CD4-positive, alpha-beta T cell treated with Interferon gamma for 1 hour (primary cell): ENCODE measurements at regions not wholly inside any gene's neighbourhood (a gene's known extent, or its start where the extent isn't known, plus 50 kb on each side); places are given as distances from the start of the nearest gene placed in this dataset.

Experiments used
- DNase-seq: peaks from one replicate; pipeline ENCODE4 v3.0.0-alpha.2; 2020

DNA sequence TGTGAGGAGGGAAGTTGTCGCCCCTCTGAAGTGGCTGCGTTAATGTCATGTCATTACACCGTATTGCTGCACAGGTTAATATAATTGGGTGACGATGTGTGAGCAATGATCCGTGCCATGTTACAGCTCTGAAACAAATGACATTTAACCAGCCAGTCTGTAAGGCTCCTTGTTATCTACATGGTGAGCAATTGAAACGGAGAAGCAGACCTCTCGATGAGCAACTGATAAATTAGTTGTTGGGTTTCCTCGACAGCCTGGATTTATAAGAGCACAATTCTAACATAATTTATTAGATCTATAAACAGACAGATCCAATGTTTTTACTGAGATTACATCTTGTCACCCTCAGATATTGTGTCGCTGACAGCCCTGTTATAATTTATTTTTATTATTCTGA is 49.9 kb upstream of the MAFB start:
- no peak for DNase-seq

DNA sequence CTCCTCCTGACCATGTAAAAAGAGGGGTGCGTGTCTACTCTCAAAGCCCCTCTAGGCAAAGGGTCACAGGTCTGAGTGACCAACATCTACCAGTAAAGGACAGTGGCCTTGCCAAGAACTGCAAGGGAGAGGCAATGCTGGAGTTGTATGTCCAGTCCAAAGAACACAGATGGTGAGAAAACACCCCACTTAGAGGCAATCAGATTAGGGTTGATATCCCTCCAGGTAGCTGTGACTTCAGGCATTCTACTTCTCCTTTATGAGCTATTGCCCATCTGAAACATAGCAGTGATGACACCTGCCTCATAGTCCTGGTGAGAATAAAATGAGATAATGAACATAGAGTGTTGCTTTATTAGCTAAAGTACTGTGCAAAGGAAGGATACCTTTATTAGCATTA is 50.8 kb upstream of the MAFB start:
- DNase-seq = no peak

DNA sequence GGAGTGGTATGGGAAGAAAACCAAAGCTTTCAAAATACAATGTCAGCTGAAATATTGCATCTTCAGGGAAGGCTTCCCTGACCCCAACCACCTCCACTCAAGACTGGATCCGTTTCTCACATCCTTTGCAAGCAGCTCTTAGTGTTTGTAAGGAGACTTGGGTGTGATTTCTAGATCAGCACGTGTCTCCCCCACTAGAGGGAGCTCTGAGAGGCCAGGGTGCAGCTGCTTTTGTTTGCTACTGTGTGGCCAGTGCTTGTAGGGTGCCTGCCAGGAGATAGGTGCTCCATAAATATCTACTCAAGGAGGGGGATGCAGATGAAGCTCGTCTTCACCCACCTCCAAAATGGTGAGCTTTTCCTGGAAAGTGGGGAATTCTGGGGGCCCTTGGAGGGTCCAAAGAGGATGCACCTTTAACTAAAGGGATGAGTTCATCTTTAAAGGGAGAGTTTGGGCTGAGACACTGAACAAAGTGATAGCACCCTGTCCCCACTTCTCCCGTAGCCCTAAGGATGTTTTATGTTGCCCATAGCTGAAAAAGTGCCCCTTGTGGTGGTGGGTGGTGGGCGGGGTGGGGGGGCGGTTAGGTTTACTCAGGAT is 52.6 kb upstream of the MAFB start:
- peak; percentile 26 for DNase-seq

DNA sequence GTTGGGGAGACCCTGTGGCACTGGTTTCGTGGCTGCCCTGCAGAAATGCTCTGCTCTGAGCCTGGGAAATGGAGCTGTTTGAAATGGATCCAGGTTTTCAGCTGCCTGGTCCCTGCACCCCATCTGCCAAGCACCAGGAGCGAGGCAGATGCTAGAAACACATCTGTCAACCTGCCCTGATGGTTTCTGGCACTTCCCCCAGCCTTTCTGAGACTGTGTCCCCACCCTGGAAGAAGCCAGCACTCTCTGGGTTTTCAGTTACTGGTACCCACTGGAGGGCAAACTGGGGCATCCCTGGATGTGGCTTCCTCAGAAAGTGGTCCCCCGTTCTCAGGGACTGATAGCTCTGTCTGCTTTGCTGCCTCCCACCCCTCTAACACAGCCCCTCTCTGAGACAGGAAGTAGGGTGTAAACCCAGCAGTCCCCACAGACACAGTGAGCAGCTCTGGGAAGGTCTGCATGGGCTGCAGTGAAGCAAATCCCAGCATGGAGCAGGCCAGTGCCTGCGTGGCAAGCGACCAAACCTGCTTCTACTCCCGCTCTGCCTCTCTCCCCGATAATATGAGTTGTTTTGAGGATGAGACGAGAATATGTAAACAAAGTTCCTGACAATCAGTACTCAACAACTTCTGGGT is 54.2 kb upstream of the MAFB start:
- DNase-seq = no peak

DNA sequence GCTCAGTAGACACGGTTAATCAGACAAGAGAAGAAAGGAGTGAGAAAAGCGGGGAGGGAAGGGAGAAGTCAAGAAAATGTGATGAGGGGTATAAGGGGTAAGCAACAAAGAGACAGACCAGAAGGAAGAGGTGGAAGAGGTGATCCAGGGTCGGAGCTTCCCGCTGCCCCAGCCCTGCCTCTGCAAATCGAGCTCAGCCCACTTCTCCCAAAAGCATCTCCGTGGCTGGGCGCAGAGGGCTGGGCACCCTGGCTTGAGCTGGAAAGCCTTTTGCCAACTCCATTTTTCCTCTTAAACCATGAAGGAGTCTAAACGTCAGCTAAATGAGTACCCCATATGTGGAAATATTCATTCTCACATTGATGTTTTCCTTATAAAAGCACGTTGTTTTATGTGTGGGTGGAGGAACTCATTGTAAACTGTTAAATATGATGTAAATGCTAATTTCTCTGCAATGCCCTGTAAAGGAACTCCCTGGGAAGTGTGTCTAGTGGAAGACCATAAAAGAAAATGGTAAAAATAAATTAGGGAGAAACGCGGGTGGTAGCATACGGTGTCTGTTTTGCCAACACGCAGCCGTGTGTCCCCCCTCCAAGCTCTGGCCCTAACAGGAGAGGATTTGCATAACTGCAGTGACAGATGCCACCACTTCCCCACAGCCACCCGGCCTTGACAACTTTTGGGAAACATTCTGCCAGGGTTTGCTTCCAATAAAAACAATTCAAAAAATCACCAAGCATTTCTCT is 55.2 kb upstream of the MAFB start:
- no peak for DNase-seq

DNA sequence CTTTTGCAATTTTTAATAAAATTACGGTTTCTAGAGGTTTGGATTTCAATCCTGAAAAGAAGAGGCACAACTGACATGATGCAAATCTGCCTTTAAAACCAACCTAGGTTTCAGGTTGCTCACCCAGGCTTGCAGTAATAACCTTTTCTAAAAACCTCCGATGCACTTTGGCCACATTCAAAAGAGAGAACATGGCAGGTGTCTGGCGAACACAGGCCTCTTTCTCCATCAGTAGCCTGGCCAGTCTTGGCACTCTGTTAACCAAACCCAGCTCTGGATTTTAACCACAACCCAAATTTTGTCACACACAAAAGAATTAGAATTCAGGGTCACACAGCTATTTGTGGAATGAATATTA is 55.8 kb upstream of the MAFB start:
- DNase-seq = no peak

DNA sequence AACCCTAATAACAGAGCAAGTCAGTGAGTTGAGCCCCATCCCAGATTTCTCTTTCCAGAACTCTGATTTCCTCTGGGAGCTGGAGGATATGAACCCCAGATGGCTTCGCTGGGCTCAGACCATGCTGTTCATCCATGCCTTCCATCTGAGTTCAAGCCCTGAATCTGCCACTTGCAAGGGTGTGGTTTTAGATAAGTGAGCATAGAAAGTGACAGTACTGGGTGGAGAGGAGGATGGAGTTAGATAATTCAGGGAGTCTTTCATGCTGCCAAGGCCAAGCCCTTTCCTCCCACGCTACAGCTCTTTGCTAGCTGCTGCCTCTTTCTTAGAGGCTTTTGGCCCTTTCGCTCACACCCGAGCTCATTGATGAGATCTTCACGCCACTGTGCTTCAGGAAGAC is 57.2 kb upstream of the MAFB start:
- no peak for DNase-seq

DNA sequence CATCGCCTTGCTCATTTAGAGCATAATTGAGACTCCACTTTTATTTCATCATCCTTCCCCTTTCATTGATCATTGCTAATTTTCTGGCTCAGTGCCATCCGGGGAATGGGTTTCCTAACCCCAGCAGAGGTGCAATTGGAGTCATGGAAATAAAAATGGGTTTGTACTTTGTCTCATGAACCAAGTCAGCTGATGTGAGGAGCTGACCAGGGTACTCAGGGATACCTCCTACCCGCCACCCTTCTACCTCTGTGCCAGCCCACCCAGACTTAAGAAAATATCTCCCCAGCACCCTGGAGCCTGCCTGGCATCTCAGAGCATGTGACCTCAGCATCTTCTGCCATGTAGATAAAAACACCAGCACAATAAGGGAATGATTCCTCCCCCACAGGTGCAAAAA is 59.1 kb upstream of the MAFB start:
- no peak for DNase-seq

DNA sequence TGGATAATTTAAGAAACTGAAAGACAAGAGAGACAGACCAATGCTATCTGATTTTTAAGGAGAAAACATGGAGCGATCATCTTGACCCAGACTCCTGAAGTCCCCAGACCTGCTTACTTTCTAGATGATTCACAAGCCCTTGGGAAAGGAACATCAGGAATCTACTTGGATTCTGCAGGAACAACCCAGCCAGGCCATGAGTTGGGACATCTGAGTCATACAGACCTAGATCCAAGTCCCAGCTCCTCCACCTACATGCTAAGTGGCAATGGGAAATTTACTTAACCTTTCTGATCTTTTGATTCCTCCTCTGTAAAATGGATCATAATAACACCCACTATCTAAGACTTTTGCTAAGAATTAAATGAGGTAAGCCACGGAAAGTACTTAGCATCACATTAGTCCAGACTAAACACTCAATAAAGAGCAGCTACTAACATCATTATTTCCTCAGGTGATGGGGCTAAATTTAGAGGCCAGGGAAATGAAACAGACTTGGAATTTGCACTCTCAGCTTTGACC is 61.0 kb upstream of the MAFB start:
- no peak for DNase-seq

DNA sequence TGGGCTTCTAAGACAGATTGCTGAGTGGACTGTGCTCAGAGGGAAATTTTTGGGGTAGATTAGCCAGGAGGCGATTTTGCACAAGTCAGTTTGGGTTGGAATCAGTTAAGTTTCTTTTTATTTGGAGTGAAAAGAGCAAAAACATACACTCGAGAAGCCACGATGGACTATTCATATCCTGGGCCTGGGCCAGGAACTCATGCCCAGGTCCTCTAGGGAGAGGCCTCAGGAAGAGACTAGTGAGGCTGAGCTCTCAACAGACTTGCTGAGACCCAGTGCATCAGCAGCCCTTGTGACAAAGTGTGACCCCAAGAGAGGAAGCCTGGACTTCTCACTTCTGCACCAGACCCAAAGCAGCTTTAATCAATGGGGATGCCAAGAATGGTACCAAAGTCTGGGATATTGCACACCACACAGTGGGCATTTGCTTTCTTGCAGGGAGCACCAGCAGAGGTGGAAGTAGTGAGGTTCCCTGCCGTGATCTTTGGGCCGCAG is 61.6 kb upstream of the MAFB start:
- no peak for DNase-seq

DNA sequence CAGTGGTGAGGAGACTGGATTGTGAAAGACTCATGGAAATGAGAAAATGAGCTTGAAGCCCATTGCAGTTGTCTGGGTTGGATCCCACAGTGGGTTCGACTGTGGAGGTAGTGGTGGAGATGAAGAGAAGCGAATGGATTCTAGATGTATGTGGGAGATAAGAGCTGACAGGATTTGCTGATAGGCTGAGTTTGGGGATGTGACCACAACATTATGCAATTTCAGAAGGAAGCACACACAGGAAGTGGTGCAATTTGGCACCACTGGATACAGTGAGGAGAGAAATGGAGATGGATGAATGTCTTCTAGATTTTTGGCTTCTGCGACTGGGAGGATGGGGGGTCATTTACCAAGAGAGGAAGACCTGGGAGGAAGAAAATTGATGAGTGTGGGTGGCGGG is 64.4 kb upstream of the MAFB start:
- DNase-seq = no peak

DNA sequence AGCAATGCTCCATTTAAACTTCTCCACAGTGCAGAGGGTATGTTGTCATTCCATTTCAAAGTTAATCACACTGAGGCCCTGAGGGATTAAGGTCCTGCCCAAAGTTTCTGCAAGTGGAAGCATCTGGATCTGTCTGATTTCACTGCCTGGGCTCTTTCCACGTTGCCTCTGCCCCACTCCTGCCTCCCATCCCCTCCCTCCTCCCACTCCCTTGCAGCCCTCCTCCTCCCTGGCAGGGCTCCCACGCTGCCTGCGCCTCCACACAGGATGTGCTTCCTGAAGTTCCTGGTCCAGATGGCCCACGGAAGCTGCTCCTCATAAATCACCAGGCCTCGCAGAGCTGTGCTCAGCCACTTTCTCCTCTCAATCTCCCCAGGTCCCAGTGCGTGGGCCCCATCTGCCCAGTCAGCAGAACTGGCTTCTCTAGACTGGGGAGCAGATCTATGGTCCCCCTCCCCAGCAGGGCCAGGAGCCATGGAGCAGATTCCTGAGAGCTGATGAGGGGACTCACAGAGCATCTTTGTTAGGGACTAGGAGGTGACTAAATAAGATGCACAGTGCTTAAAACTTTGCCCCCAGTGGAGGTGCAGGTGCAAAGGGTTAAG is 65.4 kb upstream of the MAFB start:
- DNase-seq = no peak

DNA sequence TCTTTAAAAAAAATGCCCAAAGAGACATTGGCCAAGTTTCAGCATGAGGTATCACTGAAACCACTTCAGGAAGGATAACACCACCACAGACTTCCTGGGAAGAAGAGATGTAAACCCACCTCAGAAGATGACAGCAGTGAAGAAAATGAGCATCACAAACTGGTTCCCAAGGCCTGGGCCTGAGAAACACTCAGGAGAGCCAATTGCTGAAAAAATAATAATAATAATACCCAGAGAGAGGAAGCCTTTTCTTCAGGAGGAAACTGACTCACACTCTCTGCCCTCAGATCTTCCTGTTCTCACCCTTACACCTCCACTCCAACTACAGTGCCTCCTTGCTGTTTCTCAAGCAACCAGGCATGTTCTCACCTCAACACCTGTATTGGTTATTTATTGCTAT is 68.1 kb upstream of the MAFB start:
- no peak for DNase-seq

DNA sequence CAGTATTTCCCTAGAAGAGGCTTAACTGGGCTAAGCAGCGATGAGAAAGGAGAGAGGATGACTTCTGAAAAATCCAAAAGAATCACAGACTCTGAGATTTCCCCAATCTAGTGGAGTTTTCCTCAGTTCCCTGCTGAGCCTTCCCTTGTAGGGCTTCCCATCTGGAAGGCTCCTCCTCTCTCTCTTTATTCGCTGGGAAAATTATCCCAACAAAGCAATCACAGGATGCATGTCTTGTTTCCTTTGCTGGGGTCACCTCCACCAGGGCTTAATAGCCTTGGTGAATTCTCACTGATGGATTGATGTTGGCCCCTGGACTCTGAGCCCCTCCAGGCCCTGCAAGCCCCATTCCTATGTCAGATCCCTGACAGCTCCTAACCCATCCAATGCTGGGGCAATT is 69.8 kb upstream of the MAFB start:
- no peak for DNase-seq

DNA sequence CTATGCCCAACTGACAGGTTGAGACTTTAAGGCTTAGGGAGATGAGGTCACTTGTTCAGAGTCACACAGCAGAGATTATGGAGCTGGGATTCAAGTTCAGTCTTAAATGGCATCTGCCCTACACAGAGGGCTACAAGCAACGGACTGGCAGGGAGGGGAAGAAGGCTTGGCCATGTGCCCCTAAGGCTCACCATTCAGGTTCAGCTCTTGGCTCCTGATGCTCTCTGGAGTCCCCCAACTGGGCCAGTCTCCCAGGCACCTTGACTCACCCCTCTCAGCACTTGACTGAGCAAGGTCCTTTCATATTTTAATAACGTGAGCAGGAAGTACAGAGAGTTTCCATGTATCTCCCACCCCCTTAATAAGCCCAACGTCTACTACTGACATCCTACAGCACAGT is 71.4 kb upstream of the MAFB start:
- no peak for DNase-seq

DNA sequence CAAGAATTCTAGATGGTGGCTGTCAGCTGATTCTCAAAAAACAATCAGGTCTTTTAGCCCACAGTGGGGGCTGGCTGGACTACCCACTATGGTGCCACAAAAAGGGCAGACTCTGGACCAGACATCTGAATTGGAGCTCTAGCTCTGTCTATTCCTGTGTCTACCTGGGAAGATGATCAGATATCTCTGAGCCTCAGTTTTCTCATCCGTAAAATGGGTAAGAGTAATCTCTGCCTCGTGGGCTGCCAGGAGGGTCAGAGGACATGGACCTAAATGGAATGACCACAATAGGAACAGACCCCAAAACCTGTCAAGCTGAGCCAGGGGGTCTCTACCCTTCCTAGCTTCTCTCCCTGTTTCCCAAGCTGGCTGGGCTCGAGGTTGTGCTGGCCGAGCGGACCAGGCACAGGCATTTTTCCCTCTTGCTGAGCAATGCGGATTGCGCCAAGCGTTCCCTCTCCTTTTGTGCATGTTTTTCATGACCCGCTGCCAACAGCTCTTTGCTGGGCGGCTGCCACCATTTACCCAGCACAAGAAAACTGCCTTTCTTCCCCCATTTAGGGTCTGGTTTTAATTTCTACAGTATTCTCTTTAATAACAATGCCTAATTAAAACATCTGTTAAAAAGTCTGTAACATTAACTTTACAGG is 74.7 kb upstream of the MAFB start:
- DNase-seq = no peak

DNA sequence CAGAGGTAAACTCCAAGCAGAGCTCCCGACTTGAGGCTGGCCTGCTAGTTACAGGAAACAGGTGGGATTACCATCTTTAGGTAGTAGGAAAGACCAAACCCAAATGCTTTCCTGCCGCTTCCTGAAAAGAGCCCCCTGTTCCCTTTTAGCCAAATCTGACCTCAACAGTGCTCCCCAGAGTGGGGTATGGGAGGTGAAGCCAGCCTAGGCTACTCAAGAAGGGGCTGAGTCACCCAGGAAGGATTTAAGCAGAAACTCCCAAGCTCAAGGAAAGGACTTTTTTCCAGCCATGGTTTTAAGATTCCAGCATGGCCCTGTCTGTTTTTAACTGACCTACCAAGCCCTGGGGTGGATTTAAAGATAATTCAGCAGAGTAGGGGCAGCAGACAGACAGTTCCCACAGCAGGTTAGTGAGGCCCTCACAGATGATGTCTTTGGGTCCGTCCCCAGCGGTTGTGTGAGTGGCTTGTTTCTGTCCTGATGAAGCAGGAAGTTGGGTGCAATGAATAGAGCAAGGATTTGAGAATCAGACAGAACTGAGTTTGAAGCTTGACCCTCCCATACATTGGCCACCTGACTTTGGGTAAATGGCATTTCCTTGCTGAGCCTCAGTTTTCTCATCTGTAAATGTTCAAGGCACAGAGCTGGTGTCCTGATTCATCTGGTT is 76.9 kb upstream of the MAFB start:
- DNase-seq = no peak

DNA sequence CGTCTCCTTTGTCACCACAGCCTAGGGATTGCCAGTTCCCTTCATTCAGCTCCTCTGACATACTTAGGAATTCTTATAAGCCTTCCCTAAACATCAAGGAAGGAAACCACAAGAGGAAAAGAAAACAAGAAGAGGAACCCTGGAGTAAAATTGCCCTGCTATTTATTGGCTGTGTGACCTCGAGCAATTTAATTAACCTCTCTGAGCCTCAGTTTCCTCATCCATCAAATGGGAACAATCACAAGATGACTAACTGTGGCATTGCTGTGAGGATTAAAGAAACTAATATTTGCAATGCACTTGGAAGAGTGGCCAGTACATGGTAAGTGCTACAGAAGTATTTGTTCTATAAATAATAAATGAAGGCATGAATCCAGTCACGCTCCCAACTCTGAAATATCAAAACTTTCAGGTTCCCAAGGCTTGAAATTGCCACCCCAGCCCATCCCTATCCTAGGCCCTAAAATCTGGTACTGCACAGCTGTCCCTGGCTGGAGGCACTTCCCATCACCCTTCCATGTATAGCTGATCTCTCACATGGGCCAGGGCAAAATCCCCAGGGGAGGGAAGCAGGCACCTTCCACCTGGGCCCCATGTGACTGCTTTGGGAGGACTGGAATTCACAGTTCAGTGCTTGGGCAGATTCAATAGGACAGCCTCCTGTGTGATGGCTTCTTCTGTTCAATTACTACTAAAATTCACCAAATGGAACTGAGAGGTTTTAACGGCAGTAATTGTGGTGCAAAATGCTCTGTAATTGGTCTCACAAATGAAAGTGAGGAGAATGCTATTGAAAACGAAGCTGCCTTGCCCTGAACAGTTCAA is 78.0 kb upstream of the MAFB start:
- DNase-seq = no peak

DNA sequence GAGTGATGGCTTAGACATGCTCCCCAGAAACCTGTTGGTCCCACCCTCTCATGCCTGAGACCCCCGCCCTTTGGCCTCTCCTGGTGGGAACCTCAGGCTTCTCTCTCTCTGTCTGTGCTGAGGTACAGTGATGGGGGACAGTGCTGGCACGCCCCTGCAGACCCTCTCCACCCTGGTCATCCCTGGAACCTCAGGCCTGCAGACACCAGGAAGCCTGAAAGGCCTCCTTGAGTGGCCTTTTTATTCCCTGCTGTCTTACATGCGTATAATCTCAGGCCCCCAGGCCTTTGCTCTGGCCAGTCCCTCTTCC is 78.5 kb upstream of the MAFB start:
- no peak for DNase-seq

DNA sequence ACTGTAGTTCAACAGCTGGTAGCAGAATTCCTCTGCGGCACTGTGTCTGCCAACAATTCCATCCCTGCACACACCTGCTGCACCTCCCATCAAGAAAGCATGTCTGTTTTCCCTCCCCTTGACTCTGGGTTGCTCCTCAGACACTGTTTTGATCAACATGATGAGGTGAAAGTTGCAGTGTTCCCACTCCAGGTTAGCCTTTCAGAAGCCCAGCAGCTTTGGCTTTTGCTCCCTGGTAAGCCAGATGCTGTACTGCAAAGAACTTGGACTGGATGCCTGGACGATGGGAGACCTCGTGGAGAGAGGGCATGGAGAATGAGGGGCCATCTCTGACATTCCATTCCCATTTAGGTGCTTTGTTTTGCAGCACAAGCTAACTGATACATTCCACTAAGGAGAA is 79.1 kb upstream of the MAFB start:
- no peak for DNase-seq

DNA sequence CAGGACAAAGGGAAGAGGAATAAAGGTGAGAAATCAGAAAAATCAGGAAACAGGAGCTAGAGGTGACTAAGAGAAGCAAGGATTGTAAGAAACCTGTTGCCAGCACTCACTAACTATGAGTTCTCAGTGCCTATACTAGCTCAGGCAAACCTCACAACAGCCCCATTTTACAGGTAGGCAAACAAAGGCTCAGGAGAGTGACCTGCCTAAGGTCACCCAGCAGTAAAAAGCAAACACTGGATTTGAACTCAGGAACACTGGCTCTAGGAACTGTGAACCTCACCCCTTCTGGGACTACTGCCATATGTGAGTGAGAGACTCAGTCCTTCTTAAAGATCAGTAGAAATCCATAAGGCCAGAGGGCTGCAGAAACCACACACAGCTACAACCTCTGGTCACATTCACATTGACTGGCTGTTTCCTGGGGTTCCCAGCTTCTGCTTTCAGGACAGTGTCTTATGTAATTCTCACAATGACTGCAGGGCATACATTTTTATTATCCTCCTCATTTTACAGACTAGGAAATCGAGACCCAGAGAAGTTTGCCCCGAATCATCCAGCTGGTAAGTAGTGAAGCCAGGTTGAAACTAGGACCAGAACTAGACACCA is 80.7 kb upstream of the MAFB start:
- no peak for DNase-seq
